ENCODE measurements at regions not wholly inside any gene's neighbourhood (a gene's known extent, or its start where the extent isn't known, plus 50 kb on each side); places are given as distances from the start of the nearest gene placed in this dataset.

DNA sequence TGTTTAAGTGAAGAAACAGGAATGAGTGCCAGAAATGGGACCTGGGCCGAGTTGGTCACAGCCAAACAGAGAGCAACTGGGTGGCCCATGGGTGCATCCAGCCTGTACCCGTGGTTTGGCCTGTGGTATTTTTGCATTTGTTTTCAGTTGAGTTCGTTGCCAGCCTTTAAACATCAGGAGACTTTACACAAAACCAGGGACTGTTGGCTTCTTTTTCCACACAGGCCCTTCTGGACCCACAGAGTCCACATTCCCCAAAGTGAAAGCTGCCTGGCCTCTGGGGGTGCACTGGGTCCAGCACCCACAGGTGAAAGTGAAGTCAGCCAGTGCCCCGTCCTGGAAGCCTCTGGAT is 54.1 kb upstream of the TNS3 start:
- H3K36me3 ChIP-seq (ENCODE audit: low read depth, missing control alignments), result no peaks in the 10 kb centered on the region
- H3K27me3 ChIP-seq, result no peaks in the 10 kb centered on the region
- no peak overlapping the region for H3K4me3 ChIP-seq
- no peak overlapping the region for H3K27ac ChIP-seq
- TF ChIP-seq, protein P1, sequence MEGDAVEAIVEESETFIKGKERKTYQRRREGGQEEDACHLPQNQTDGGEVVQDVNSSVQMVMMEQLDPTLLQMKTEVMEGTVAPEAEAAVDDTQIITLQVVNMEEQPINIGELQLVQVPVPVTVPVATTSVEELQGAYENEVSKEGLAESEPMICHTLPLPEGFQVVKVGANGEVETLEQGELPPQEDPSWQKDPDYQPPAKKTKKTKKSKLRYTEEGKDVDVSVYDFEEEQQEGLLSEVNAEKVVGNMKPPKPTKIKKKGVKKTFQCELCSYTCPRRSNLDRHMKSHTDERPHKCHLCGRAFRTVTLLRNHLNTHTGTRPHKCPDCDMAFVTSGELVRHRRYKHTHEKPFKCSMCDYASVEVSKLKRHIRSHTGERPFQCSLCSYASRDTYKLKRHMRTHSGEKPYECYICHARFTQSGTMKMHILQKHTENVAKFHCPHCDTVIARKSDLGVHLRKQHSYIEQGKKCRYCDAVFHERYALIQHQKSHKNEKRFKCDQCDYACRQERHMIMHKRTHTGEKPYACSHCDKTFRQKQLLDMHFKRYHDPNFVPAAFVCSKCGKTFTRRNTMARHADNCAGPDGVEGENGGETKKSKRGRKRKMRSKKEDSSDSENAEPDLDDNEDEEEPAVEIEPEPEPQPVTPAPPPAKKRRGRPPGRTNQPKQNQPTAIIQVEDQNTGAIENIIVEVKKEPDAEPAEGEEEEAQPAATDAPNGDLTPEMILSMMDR (IDR thresholded peaks at IDR 0.05), result no peak
- TF ChIP-seq POLR2A (IDR thresholded peaks at IDR 0.05), result no peak
- WGBS, 2 donors, result 65 to 69% methylated on average over 4 of the region's 4 CpGs
- intact Hi-C loops (cut with DNase I; ENCODE audit: low total_unique reads), result no loop called here
- peaks cover 12% of the 10 kb centered on the region for H3K4me1 ChIP-seq
- H3K9me3 ChIP-seq, result no peaks in the 10 kb centered on the region
- no peak for DNase-seq

DNA sequence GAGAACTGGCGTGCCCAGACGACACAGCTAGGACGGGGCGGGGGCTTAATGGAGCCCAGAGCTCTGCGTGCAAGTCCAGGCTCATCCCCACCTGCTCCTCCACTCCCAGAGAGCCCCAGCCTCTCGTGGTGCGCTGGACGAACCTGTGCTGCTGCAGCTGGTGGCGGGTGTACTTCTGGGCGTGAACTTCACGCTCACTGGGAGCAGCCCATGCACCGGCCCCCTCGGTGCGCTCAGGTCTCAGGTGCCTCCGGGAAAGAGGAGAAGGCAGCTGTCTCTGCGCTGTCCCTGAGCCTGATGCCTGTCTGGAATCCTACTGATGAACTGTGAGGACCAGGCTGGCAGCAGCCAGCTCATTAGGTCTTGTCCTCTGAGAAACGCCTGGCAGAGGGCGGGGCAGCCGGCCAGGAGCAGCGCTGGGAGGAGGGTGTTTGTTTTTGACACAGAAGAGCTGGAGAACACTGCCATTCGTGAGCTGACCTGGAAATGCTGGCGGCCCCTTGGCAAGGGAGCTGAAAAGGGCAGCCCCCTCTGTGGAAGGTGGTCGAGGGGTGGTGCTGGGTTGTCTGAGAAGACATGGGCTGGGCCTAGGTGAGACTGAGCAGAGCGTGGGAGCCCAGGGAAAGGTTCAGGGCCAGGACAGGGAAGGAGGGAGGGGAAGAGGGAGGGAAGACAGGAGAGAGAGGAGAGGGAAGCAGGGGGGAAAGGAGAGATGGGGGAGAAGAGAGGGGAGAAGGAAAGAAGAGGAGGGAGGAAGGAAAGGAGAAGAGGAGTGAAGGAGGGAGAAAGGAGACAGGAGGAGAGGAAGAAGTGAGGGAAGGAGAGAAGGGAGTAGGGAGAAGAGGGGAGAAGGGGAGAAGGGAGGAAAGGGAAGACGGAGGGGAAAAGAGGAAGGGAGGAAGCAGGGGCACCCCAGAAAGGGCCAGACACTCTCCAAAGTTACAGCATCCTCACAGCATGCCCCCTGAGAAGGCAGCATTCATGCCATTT is 53.5 kb upstream of the TNS3 start:
- H3K4me1 ChIP-seq, result peaks cover 12% of the 10 kb centered on the region
- no peaks in the 10 kb centered on the region for H3K27me3 ChIP-seq
- 76 to 85% methylated on average over 18 to 25 of the region's 25 CpGs for WGBS, 2 donors
- TF ChIP-seq, protein P1 (IDR thresholded peaks at IDR 0.05), result no peak
- TF ChIP-seq POLR2A (IDR thresholded peaks at IDR 0.05), result no peak
- no peaks in the 10 kb centered on the region for H3K9me3 ChIP-seq
- H3K36me3 ChIP-seq (ENCODE audit: low read depth, missing control alignments), result no peaks in the 10 kb centered on the region
- H3K27ac ChIP-seq, result no peak overlapping the region
- H3K4me3 ChIP-seq, result no peak overlapping the region
- intact Hi-C loops (cut with DNase I; ENCODE audit: low total_unique reads), result no loop called here
- DNase-seq, result peak; percentile 30

DNA sequence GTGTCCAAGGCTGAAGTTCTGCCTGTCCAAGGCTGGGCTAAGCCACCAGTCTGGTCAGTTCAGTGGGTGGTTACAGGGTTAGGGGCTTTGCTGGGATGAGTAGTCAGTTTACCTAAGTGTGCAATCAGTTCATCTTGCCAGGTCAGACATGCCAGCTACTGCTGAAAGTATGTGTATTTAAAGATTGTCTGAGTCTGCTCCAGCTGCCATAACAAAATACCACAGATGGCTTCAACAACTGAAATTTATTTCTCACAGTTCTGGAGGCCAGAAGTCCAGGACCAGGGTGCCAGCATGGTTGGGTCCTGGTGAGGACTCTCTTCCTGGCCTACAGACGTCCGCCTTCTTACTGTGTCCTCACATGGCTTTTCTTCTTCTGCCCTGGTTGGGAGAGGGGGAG is 52.4 kb upstream of the TNS3 start:
- no peak for DNase-seq
- no peaks in the 10 kb centered on the region for H3K9me3 ChIP-seq
- WGBS, 2 donors, result 87 to 90% methylated on average over 2 of the region's 2 CpGs
- no peaks in the 10 kb centered on the region for H3K36me3 ChIP-seq (ENCODE audit: low read depth, missing control alignments)
- no peak overlapping the region for H3K4me3 ChIP-seq
- no peak overlapping the region for H3K27ac ChIP-seq
- intact Hi-C loops (cut with DNase I; ENCODE audit: low total_unique reads), result no loop called here
- no peaks in the 10 kb centered on the region for H3K27me3 ChIP-seq
- TF ChIP-seq, protein P1 (IDR thresholded peaks at IDR 0.05), result no peak
- no peak for TF ChIP-seq POLR2A (IDR thresholded peaks at IDR 0.05)
- peaks cover 12% of the 10 kb centered on the region for H3K4me1 ChIP-seq

DNA sequence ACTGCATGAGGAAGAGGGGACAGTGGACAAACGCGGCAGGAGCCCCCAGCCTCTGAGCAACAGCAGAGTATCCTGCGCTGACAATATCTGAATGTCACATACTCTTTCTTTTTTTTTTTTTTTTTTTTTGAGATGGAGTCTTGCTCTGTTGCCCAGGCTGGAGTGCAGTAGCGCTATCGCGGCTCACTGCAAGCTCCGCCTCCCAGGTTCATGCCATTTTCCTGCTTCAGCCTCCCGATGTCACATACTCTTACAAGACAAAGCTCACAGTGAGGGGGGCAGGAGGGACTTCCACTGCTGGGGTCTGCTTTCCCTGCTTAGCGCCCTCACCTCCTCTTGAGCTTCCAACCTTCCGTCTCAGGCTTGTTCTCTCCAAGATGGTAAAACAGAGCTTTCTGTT is 51.2 kb upstream of the TNS3 start:
- WGBS, 2 donors, result 95 to 97% methylated on average over 9 to 10 of the region's 10 CpGs
- Histone ChIP-seq H3K4me1 (peaks cover 12% of the 10 kb centered on the region), H3K36me3 (ENCODE audit: low read depth, missing control alignments) (no peaks in the 10 kb centered on the region), H3K9me3 (no peaks in the 10 kb centered on the region), H3K4me3 (no peak overlapping the region), H3K27ac (no peak overlapping the region), H3K27me3 (no peaks in the 10 kb centered on the region)
- intact Hi-C loops (cut with DNase I; ENCODE audit: low total_unique reads), result no loop called here
- no peak for TF ChIP-seq POLR2A (IDR thresholded peaks at IDR 0.05)
- TF ChIP-seq, protein P1 (IDR thresholded peaks at IDR 0.05), result no peak
- DNase-seq, result no peak

Data from testis (tissue), 2 donors.